HG03060 (cell line): ENCODE measurements at regions not wholly inside any gene's neighbourhood (a gene's known extent, or its start where the extent isn't known, plus 50 kb on each side); places are given as distances from the start of the nearest gene placed in this dataset.
"Not testable (repeated sequence)": the region's sequence is repeated elsewhere in the genome, so short reads cannot be mapped to it uniquely, and the experiment has no call there.

Experiments used
- ATAC-seq: cut with Tn5 transposase; IDR thresholded peaks from one replicate; pipeline ENCODE4 v1.9.1; 2021; ENCODE audit warnings: low read depth, moderate number of reproducible peaks; ENCODE audit not compliant: unreplicated experiment

DNA sequence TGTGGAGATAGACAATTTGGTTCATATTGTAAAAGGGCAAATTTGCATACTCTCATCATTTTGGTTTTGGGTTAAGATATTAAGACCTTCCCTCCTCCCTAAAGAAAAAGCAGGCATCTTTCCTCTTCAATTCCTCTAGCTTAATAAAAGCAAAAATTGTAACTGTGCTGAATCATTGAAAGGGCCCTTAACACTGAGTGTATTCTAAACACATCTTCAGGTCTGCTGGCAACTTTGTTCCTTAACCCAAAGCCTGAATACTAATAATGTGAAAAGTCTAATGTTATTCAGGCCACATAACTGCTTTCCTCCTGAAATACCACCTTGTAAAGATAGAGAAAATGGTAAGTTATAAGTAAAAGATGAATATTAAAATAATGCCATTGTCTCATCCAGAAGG is 1200.5 kb upstream of the FAM98A start:
- ATAC-seq: no peak

DNA sequence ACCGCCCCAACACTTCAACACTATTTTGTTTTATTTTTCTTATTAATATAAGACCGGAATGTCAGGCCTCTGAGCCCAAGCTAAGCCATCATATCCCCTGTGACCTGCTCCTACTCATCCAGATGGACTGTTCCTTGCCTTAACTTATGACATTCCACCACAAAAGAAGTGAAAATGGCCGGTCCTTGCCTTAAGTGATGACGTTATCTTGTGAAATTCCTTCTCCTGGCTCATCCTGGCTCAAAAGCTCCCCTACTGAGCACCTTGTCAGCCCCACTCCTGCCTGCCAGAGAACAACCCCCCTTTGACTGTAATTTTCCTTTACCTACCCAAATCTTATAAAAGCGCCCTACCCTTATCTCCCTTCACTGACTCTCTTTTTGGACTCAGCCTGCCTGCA is 1196.5 kb upstream of the FAM98A start:
- ATAC-seq: not testable (repeated sequence)

DNA sequence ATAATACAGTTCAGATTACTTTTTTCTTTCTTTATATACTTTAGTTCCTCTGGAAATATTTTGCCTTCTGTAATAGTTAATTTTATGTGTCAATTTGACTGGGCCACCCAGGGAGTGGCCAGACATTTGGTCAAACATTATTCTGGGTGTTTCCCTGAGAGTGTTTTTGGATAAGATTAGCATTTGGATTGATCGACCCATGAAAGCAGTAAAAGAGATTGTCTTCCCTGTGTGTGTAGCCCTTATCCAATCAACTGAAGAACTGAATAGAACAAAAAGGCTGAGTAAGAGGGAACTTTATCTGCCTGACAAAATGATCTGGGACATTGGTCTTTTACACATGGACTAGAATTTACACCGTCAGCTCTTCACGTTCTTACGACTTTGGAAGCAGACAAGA is 1190.1 kb upstream of the FAM98A start:
- no peak for ATAC-seq

DNA sequence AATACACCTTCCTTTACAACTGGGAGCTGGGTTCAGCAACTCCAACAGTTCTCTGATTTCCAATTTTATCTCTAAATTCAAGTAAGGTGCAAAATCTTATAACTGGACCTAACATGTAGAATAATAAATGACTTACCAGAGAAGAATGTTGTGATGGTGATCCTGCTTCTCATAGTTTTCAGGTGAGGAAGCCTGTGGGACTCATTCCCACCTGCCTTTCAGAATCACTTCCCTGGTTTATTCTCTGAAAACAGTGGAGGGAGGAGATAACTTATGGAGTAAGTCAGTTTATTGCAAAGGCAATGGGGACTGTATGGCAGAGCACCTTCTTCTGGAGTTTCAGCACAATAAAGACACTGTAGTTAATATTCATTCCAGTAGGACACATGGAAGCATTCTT is 1188.2 kb upstream of the FAM98A start:
- no peak for ATAC-seq

DNA sequence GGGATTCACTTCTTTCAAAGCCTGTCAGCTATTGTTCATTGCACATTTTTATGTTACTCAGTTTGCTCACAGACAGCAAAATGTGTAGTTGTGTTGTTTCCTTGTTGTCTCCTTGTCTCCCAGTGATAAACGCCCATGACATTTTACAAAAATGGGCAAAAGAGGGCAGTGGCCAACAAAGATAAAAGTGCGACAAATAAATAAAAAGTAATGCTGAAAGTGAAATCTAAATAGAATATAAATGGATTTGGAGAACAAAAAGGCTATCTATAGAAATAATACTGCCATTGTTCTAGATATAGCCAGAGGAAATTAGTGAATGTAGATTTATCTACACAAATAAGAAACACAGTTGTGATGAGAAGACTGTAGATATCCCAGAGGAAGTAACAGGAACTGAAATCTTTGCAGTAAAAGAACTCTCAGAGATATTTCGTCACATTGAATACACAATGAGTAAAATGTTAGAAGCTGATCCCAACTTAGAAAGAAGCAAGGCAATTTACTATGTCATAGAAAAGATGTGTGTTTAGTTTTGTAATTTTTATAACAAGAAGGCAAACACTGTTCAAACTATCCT is 1186.2 kb upstream of the FAM98A start:
- ATAC-seq: no peak

DNA sequence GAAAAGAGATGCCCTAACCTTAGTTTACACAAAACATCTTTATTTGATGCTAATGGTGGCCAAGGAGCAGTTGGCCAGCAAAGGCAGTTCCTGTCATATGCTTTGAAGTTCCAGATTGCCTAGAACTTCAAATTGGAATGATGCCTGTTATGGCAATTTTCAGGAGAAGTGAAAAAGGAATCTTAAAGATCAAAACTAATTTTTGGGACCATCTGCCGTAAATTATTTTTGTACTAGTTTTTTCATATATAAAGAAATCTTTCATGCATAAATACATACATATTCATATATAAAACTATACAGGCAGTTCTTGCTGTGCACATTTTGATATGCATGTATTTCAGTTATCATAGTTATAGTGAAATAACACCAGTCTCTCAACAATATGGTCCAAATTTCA is 1185.6 kb upstream of the FAM98A start:
- no peak for ATAC-seq

DNA sequence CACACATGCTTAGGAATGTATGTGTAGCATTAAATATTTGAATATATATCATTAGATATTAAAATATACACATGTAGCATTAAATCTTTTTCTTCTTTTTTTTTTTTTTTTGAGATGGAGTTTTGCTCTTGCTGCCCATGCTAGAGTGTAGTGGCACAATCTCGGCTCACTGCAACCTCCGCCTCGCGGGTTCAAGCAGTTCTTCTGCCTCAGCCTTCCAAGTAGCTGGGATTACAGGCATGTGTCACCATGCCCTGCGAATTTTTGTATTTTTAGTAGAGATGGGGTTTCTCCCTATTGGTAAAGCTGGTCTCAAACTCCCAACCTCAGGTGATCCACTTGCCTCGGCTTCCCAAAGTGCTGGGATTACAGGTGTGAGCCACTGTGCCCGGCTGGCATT is 1151.6 kb upstream of the FAM98A start:
- not testable (repeated sequence) for ATAC-seq

DNA sequence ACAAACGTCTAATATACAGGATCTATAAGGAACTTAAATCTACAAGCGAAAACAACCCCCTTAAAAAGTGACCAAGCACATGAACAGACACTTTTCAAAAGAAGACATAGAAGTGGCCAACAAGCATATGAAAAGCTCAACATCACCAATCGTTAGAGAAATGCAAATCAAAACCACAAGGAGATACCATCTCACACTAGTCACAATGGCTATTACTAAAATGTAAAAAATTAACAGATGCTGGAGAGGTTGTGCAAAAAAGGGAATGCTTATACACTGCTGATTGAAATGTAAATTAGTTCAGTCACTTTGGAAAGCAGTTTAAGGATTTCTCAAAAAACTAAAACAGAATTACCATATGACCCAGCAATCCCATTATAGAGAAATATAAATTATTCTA is 1148.5 kb upstream of the FAM98A start:
- no peak for ATAC-seq

DNA sequence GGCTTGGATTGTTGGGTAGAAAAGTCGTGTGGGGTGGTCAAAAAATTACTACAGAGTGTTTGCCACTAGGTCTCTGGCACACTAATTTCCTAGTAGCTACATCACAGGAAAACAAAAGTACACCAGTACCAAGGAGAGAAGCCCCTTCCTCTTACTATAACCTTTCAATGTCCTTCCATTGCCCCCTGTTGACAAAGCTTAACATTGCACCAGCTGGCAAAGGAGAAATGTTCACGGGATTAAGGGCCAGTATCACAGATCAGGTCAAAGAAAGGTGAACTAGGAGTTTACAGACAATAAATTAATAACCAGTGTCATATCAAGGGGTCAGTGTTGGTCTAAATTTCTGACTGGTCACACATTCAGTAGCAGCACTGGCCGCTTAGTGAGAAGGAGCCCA is 1139.6 kb upstream of the FAM98A start:
- ATAC-seq: no peak

DNA sequence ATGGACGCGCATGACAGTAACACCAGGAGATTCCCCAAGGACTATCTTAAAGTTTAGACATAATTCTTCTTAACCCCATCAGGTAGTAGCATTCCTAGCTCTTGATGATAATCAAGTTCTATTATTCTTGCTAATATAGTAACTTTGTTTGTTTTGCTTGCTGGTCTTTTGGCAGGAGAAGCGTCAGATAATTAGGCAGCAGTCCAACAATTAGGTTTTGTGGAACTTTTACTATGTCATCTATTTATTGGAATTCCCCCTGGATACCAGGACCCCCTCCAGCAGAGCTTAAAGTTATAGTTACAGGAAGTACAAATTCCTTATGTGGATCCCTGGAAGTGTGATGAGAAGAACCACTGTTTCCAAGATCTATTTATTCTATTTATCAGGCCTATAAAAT is 1138.0 kb upstream of the FAM98A start:
- ATAC-seq: no peak

DNA sequence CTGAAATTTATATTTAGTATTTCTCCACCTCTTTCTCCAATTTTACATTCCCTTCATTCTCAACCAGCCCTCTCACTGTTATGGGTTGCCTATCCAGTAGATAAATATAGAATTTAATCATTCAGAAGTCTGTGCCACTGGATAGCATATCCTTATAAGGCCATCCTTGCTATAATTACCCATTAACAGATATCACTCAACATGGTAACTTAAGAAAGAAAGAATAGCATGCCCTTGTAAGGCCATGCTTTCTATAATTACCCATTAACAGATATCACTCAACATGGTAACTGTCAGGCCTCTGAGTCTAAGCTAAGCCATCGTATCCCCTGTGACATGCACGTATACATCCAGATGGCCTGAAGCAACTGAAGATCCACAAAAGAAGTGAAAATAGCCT is 1137.4 kb upstream of the FAM98A start:
- ATAC-seq: peak; percentile 46

DNA sequence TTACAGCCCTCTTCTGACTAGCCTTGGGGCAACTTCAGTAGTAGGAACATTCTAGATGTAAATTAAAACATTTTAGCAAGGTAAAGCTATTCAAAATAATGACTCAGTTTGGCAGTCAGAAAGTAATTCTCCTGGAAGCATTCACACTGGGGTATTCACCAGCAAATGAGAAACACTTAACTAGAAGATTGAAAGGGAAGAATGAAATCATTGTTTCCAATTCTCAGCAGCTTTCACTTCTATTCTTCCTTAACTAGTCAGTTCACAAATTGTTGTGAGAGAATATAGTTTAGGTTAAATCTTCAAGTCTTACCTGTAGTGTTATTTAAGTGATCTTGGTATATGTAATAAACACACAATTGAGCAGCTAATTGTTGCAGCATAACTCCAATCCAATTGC is 1135.6 kb upstream of the FAM98A start:
- ATAC-seq: no peak

DNA sequence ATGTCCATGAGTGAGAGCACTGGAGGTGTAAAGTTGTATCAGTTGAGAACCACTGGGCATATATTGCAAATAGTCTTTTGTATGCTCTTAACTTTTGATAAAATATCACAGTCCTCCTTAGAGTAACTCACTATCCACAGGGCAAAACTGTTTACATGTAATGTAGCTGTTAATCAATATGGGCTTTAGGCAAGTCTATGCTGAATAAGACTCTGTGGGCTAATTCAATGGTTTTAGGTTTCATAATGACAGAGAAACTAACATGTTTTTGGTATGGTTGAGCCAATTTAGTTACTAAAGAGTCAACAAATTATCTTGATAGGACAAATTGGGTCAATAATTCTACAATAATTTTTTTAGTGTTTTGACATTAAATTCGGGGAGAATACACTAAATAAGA is 1134.9 kb upstream of the FAM98A start:
- ATAC-seq: no peak

DNA sequence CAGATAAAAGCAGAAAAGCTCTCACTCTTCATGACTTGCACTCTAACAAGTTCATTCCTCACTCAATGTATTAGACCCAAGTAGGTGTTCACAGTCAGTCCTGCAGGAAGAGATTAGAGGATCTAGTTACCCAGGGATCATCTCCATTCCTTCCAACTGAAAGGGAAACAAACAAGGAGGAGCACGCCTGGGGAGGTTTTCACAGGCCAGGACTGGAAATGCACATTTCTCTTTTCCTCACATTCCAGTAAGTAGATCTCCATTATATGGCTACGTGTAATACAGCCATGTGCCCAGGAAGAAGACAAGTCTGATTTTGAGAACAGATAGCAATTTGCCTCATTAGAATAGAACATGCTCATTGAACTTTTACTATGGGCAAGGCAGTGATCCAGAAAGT is 1132.2 kb upstream of the FAM98A start:
- no peak for ATAC-seq

DNA sequence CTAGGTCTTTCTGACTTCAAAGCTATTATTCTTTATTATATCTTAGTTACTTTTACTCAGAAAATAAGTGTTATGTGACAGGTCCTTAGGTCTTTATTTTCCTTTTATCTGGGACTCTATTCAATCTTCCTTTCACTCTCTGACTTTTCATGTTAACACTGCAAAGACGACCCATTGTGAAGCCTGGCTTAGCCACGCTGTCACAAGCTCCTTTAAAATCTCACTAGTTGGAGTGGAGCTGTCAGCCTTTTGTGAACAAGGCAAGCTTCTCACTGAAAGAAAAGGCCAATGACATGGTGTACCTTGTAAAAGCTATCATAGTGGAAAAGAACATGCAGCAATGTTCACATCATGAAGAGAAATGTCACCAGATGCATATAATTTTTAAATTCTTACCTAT is 1130.7 kb upstream of the FAM98A start:
- no peak for ATAC-seq

DNA sequence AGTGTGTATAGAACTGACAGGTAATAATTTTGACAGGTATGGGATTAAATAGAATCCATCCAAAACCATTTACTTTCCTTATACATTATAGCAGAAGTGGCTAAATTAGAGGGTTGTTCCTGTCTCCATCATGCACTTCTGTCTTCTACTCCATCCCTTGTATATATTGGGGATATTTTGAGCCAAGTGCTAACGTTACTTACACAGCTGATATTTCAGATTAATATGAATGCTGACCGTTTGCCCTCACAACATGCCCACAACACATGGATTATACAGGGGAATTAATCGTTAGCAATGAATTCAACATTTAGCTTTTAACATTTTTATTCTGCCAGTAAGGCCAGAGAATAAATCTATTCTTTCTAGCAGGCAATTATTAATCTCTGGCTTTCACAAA is 1125.0 kb upstream of the FAM98A start:
- no peak for ATAC-seq

DNA sequence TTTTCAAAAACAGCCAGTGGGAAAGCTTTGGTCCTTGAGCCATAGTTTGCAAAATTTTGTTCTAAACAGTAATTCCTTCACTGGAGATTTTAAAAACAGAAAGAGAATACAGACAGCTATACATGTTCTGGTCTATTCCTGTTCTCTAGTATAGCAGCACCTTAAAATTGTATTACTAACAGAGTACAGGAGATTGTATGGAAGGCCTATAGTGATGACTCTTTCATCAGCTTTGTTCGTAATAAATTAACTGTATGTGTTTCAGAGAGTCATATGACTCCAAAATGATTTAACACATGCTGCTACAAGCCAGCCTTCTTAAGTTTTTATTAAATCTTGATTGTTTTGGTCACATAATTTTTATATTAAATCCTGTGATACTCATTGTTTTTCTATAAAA is 1124.6 kb upstream of the FAM98A start:
- no peak for ATAC-seq

DNA sequence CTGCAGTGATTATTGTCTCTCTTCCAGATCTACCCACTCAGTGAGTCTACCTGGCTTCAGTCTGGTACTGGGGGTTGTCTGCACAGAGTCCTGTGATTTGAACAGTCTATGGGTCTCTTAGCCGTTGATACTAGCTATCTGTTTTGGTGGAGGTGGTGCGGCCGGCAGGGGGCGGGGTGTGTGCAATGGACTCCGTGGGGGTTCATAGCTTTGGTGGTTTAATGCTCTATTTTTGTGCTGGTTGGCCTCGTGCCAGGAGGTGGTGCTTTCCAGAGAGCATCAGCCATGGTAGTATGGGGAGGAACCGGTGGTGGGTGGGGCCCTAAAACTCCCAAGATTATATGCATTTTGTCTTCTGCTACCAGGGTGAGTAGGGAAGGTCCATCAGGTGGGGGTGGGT is 1120.1 kb upstream of the FAM98A start:
- ATAC-seq: no peak

DNA sequence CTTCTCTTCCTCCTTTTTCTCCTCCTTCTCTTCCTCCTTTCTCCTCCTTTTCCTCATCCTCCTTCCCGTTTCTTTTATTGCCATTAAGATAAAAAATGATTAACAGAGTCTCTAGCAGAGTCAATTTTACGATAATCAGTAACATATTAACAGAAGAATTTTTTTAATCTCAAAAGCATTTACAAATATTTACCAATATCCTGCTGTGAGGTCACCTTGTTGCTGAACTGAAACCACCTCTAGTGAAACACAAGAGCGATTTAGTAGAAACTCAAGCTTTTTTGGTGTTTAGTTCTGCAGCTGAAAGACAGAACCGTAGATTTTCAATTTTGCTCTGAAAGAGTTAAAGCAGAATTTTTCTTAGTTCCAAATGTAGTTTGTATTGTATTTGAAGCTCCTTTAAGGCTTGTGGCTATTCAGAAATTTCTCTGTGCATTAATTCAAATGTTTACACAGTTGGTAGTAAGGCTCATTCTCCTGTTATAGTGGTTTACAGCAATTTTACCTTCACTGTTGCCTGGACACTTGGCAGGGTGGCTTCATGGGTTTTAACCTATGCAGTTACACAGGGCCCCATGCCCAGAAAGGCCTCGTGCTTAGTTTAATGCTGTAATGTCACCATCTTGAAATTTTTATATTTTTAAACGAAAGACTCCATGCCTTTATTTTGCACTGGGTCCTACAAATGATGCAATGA is 1106.6 kb upstream of the FAM98A start:
- ATAC-seq: no peak

DNA sequence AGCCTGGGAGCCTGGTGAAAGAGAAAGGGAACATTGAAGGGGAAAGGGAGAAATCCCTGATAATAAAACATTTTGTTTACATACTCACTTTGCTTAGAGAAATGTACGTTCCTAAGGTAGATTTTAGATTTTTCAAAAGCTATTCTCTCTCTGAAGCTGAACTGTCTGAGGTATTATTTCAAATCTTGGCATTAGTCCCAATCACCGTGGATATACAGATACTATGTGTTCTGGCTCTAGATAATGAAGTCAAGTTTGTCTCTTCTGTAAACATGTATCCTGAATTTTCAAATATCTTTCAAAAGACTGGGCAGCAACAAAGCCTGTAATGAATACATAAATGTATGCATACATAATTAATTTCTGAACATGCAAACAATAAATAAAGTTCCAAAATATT is 1104.2 kb upstream of the FAM98A start:
- ATAC-seq: no peak

DNA sequence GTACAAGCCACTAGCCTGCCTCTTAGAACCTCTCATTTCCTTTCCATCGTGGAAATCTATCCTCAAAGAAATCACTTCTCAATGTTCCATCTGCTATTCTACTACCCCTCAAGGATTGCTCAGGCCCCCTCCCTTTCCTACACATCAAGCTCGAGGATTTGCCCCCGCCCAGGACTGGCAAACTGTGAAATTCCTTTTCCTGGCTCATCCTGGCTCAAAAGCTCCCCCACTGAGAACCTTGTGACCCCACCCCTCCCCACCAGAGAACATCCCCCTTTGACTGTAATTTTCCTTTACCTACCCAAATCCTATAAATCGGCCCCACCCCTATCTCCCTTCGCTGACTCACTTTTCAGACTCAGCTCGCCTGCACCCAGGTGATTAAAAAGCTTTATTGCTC is 1103.3 kb upstream of the FAM98A start:
- ATAC-seq: not testable (repeated sequence)

DNA sequence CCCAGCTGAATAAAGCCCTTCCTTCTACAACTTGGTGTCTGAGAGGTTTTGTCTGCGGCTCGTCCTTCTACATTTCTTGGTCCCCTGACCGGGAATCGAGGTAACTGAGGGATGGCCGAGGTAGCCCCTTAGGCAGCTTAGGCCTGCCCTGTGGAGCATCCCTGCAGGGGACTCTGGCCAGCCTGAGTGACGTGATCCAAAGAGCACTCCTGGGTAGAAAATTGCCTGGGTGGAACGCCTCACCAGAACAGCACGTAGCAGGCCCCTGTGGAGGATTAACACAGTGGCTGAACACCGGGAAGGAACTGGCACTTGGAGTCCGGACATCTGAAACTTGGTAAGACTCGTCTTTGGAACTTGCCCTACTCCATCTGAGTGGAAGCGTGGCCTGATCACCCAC is 1078.5 kb upstream of the FAM98A start:
- ATAC-seq: not testable (repeated sequence)

DNA sequence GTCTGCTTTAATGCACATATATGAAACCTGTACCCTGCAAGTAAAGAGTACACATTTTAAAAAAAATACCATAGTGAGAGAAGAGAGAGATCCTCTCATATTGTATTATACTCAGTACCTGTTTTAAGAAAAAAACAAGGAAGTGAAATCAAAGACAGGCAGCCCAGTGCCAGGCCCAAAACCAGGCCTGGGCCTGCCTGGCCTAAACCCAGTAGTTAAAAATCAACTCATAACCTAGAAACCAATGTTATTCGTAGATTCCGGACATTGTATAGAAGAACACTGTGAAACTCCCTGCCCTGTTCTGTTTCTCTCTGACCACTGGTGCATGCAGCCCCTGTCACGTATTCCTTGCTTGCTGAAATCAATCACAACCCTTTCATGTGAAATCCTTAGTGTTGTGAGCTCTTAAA is 1078.0 kb upstream of the FAM98A start:
- ATAC-seq: peak; percentile 34
